ENCODE measurements at regions not wholly inside any gene's neighbourhood (a gene's known extent, or its start where the extent isn't known, plus 50 kb on each side); places are given as distances from the start of the nearest gene placed in this dataset.
A peak's percentile ranks its signal among the peaks of the same experiment; 100 is the strongest.

DNA sequence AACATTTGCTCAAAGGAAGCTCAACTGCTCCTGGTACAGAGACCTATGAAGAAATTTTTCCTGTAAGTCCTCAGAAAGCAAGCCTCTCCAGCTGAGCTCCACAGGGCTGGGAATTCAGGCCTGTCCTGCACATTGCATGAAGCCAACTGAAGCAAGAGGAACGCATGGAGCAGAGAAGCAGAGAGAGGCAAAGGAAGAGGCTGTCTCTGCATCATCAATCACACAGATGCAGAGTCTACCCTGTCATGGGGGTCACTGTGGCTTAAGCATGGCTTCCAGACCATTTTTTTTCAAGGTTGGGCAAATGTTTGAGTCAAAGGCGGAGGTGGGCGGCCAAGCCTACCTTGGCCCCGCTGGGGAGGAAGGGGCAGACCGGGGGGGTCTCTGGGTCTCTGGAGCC is 110.3 kb upstream of the MSX1 start:
- intact Hi-C loops (cut with DNase I) = no loop called here
- DNase-seq = peak in 1 of 10 donors; percentile 43

DNA sequence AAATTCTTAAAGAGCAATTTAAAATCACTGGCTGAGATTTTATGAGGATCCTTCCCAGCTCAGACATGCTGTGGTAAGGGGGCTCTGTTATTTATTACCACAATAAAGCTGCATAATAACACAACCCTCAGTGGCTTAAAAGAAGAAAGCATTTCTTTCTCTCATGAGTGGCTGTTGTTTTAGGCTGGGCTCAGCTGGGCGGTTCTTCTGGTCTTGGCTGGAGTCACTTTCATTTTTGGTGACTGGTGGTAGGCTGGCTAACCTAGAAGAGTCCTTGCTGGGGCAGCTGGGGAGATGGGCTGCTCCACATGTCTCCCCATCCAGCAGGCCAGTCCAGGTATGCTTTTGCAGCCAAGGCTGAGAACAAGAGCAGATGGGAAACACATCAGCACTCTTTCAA is 113.0 kb upstream of the MSX1 start:
- intact Hi-C loops (cut with DNase I) = no loop called here
- DNase-seq = peak in 1 of 10 donors; percentile 7

DNA sequence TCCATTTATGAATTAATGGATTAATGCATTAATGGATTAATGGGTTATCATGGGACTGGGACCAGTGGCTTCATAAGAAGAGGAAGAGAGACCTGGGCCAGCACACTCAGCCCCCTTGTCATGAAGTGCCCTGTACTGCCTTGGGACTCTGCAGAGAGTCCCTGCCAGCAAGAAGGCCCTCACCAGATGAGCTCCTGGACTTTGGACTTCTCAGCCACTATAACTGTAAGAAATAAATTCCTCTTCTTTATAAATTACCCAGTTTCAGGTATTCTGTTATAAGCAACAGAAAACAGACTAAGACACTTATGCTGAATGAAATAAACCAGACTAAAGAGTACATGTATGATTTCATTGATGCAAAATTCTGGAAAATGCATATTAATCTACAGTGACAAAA is 119.4 kb upstream of the MSX1 start:
- DNase-seq = no peak

DNA sequence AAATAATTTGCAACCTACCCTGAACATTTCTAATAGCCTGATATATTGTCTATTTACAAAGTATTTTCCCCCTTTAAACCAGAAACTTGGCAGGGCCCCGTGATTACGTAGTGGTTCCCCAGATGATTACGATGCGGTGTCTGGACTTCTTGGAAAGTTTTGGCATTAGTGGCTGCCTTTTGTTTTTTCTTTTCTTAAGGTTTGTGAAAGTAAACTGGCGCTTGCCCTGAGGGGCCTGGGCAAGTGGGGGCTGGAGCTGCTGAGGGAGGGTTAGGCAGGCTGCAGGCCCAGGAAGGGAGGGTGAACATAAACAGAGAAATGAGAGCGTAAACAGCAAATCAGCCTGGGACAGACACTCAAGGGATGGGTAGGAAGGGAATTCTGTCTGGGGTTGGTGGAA is 123.6 kb upstream of the MSX1 start:
- no peak for DNase-seq
- intact Hi-C loops (cut with DNase I) = no loop called here

More for the DNA sequence above, 119.4 kb upstream of the MSX1 start:
- intact Hi-C loops (cut with DNase I) = no loop called here

DNA sequence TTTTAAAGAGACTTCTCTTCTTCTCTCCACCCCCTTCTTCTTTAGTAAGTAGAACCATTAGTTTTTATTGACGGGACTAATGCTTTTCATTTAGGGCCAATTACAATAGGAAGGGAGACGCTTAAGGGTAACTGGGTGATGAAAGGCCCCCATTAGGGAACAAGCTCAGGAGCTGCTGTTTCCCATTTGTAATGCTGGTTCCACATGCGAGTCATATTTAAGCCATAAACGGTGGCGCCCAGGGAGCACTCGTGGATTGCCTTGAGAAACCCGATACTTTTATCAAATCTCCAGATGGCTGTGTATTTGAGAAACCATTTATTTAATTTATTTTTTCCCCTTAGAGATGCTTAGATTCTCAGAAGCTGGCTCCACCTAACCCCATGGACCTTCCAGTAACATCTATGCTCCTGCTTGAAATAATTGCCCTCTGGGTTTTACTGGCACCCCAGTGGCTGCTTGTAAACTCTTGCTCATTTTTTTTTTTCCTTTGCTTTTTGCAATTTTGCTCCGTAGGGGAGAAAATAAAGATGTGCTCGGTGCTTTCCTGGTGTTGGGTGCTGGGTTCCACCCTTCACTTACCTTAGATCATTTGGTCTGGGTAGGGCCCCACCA is 124.2 kb upstream of the MSX1 start:
- intact Hi-C loops (cut with DNase I) = no loop called here
- DNase-seq = no peak

DNA sequence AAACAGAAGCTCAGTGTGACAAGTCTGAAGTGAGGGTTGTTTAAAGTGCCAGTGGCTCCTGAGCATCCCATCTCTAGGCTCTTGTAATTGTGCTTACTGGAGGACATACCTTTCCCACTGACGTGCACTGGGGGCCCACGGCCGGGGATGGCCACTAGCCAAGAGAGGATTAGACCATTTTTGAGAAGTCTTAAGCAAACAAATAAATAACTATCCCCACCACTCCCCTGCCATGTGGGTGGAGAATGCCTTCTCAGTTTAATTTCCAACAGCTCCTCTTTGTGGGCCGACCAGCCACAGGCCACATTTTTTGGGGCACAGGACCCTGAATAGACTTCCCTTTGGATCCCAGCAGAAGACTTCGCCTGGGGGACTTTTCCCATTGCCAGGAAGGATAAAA is 125.0 kb upstream of the MSX1 start:
- DNase-seq = peak in 1 of 10 donors; percentile 72
- intact Hi-C loops (cut with DNase I) = no loop called here

DNA sequence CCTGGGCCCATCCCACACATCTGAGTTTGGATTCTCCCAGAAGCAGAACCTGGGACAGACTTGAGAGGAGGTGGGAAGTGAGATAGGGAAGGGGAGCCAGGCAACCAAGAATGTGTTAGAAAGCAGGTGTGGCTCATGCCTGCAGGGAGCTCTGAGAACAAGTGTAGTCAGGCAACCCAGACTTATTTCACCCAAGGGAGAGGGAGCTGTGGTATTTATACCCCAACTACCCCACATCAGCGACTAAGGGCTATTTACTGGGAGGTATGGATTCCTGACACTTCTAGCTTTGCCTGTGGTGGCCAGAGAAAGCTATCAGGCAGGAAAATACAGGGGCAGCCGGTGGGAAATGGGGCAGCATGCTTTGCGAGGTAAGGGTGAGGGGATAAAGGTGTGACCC is 125.8 kb upstream of the MSX1 start:
- DNase-seq = no peak
- intact Hi-C loops (cut with DNase I) = no loop called here

DNA sequence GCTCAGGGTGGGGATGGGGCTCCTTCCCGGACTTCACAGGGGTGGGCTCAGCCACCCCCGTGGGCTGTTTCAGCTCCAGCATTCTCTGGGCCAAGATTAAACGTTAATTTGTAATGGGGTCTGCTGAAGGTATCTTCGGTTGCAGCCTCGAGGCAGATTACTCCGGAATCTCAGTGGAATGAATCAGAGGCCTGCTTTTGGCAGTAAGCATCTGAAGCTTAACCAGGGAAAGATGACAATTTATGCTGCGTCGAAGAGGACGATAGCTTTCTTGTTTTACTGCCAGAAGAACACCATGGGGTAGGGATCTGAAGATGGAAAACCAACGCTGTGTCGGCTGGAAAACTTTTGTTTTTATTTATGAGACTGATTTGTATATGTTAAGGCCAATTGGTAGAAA is 129.2 kb upstream of the MSX1 start:
- DNase-seq = no peak

DNA sequence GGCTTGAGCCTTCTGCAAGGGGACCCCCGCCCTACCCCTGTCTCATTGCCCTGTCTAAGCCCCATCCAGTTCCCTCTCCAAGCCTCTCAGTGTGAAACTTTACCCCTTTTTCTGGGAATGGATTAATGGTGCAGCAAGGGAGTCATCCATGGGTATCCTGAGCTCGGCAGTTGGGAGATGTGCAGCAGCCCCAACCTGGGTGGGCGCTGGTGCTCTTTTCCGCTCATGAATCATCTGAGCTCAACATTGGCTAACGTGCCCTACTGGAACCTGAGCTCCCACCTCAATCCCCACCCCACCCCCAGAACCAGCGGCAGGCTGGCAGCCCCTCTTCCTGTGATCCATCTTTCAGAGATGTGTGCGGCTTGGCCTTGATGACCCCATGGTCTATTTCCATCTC is 130.3 kb upstream of the MSX1 start:
- intact Hi-C loops (cut with DNase I) = no loop called here
- no peak for DNase-seq

More for the DNA sequence above, 129.2 kb upstream of the MSX1 start:
- intact Hi-C loops (cut with DNase I) = no loop called here

DNA sequence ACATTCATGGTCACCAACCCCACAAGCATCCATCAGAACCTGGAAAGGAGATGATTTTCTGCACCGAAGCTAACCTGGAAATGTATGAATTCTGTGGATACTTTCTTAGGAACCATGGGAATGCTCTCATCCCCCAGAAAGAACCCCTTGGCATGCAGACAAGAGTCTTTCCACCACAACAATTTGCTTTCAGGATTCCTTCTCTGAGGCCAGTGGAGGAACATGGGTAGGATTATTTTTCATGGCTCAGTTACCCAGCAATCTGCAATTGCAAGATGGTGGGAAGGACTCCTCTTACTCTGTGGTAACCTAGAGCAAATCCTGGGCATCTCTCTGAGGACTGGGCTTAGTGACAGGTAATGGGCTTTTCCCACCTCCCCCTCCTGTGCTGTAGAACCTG is 131.9 kb upstream of the MSX1 start:
- DNase-seq = no peak
- intact Hi-C loops (cut with DNase I) = no loop called here

DNA sequence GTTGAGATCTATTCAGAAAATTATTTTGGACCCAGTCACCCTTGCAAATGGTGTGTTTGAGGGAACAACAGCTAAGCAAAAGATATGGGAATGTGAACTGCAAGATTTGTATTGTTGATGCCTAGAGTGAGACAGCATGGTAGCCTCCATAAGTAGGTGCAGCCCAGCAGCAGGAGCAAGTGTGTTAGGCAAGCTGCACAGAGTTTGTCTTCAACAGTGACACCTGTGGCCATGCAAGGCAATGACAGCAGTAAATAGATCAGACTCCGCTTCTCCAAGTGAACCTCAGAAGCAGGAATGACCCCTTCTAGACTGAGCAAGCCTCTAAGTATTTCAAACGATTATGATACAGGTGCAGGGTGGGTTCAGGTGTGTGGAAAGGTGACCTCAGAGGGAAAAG is 133.4 kb upstream of the MSX1 start:
- DNase-seq = no peak
- intact Hi-C loops (cut with DNase I) = no loop called here

DNA sequence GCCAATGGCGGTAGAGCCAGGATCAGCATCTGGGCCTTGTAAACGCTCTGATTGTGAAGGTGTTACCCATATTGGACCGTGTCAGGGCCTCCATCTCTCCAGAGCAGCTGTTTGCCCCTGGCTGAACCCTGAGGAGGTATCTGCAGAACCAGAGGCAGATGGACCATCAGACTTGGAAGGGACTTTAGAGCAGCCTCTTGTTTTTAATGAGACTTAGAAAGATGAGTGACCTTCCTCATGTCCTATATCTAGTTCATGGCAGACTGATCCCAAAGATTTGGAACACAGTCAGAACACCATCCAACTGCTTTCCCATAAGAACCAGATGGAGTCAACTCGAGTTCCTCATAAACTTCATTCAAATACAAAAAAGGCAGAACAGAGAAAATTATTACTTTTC is 135.1 kb upstream of the MSX1 start:
- intact Hi-C loops (cut with DNase I) = no loop called here
- DNase-seq = no peak

DNA sequence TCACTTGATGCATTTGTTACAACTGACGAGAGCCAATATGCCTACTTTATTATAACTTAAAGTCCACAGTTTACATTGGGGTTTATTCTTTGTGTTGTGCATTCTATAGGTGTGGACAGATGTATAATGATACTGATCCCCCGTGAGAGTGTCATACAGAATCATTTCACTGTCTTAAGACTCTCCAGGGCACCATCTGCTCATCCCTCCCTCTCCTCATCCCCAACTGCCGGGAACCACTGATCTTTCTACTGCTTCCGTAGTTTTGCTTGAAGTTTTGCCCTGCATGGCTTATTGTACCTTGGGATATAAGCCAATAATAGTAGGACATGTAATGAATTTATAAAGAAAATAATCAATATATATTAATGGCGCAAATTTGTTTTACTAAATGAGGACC is 137.8 kb upstream of the MSX1 start:
- intact Hi-C loops (cut with DNase I) = no loop called here
- DNase-seq = no peak

DNA sequence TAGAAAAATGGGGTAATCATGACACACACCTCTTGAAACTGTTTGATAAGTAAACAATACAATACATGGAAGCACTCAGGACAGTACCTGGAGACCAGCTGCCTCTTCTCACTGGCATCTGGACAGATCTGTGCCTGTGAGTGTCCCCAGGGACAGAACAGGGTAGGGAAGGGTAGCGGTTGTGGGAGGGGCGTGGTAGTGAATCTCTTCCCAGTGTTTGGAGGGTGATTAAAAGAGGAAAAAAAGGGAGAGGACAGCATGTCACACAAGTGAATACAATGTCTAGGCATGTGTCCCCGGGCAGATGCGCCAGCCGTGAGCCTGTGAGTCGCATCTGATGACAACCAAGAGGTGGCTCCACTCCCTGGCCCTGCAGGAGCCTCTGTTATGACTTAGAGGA is 138.8 kb upstream of the MSX1 start:
- no peak for DNase-seq
- intact Hi-C loops (cut with DNase I) = no loop called here

DNA sequence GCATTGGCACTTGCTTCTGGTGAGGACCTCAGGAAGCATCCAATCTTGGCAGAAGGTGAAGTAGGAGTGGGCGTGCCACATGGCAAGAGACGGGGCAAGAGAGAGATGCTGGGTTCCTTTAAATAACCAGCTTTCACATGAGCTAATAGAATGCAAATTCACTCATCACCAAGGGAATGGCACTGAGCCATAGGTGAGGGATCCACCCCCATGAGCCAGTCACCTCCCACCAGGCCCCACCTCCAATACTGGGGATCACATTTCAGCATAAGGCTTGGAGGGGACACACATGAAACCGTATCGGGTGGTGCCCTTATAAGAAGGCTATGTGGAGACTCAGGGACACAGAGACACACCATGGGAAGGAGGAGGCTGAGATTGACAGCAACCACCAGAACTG is 140.0 kb upstream of the MSX1 start:
- intact Hi-C loops (cut with DNase I) = no loop called here
- no peak for DNase-seq

DNA sequence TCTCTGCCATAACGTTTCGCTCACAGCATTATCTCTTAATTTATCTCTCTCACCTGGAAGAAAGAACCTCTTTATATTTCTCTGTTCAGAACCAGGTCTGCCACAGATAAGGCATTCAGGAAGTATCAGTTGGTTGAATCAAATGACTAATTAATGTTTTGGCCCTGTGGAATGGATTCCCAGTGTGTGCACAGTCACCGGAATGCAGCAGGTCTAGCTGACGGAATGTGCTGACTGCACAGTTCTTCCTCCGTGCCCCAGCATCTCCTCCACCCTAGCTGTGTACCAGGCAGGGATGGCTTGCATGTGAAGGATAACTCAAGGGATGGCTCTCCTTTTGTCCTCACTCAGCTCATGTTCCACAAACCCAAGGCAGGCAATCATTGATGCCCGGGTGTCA is 141.8 kb upstream of the MSX1 start:
- intact Hi-C loops (cut with DNase I) = no loop called here
- DNase-seq = no peak

DNA sequence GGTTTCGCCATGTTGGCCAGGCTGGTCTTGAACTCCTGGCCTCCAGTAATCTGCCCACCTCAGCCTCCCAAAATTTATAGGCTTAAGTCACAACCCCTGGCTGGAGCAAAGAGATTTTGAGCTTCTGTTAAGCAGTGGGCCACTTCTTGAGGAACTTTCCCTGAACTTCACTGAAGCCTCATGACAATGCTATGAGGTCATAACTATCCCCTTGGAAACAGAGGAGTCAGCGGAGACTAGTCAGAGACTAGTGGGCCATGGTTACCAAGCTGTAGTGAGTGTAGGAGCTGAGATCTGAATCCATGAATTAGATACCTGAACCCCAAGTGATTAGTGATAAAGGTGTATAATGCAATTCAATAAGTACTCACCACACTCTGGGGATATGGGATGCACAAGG is 145.1 kb upstream of the MSX1 start:
- intact Hi-C loops (cut with DNase I) = no loop called here
- DNase-seq = no peak

DNA sequence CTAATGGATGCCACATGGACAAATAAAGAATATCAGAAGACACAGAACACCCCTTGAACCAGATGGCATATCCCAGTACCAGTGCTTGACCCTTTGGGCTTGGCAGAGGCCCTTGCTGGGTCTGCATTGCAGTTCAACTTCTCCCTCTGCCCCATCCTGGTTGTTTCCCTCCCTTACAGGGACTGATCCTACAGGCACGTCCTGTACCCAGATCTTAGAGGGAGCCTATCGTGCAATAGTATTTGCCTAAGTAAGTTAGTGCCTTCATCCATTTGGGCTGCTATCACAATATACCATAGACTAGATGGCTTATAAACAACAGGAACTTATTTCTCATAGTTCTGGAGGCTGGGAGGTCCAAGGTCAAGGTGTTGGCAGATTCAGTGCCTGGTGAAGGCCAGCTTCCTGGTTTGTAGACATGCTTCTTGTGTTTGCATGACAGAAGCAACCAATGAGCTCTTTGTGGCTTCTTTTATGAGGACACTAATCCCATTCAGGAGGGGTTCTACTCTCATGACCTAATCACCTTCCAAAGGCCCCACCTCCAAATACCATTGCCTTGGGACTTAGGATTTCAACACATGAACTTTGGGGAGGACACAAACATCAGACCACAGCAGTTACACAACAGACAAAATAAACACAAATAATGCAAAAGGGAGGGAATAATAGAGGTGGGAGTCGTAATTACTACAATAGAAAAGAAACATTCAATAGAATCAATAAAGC is 146.5 kb upstream of the MSX1 start:
- intact Hi-C loops (cut with DNase I) = no loop called here
- no peak for DNase-seq

DNA sequence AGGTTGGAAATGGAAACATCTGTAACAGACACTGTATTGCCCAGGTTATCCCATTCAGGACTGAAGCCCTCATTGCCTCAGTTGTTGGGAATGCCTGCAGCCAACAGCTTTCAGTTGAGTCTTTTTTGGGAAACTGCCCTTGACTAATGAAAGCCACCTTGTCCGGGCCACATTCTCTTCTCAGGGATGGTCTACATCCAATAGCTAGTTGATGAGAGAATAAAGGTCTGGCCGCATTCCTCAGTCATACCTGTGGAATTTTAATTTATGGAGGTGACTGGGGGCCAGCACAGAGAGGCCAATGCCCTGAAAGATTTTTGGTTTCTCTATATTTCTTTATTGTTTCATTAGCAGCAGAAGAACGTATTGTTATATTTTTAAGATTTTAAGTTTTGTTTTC is 147.6 kb upstream of the MSX1 start:
- no peak for DNase-seq
- intact Hi-C loops (cut with DNase I) = no loop called here

DNA sequence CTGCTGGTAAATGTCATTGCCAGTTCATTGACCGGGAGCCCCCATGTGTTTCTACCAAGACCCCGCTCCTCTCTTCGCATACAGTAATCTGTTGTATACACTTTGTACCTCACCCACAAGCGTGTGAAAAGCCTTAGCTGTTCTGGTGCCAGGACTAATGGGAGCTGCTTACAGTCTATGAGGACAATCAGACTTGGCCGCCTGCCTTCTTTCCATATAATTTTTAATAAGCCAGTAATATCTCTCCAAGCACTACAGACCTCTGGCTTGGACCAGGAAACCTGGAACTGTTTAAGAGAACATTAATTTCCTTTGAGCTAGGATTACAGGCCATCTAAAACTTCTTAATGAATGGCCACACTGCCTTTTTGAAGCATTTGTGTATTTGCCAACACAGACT is 149.7 kb upstream of the MSX1 start:
- DNase-seq = no peak
- intact Hi-C loops (cut with DNase I) = no loop called here

DNA sequence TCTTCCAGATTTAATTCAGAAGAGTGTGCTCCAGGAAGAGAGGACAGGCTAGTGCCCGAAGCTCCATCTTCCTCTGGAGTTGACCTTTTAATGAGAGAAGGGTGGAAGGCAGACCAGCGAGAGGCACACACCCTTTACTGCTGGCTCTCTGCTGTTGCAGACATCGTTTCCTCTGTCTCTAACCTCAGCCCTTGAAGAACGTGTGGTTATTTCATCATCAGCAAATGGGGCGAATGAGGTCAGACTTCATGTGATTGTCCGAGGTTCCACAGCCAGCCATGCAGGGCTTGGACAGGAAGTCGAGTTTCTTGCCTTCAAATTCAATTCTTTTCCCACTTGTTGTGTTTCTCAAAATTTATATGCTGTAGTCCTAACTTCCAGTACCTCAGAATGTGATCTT is 155.2 kb upstream of the MSX1 start:
- intact Hi-C loops (cut with DNase I) = no loop called here
- DNase-seq = no peak

DNA sequence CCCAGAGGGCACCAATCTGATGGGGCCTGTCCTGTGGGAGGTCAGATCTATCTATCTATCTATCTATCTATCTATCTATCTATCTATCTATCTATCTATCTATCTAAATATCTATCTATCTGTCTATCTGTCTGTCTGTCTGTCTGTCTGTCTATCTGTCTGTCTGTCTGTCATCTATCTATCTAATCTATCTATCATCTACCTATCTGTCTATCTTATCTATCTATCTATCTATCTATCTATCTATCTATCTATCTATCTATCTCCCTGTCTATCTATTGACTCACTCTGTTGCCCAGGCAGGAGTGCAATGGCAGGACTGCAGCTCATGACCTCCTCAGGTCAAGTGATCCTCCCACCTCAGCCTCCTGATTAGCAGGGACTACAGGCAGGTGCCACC is 155.7 kb upstream of the STX18 start:
- intact Hi-C loops (cut with DNase I) = no loop called here

DNA sequence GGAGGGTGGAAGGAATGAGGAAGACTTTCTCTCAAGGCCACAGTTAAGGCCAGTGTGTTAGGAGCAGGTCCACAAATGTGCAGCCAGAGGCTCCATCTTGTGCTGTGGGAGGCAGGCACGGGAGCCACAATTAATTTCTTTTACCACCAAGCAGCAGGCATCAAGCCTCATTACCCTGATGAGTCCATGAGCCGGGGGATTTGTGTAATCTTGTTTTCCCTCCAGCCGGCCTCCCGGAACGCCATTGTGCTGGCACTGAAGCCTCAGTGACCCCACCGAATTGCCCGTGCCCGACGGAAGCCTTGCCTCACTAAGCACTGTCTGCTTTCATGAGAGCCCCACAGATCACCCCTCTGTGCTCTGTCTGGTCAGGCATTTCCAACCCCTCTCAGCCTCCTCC is 154.7 kb upstream of the STX18 start:
- intact Hi-C loops (cut with DNase I) = no loop called here
- no peak for DNase-seq

More for the DNA sequence above, 155.7 kb upstream of the STX18 start:
- no peak for DNase-seq
